ENCODE measurements at regions not wholly inside any gene's neighbourhood (a gene's known extent, or its start where the extent isn't known, plus 50 kb on each side); places are given as distances from the start of the nearest gene placed in this dataset.

- TF ChIP-seq CTCF (IDR thresholded peaks at IDR 0.05; ENCODE audit: control extremely low read depth in 1 of 3, insufficient read depth in 1 of 3, low read depth in 1 of 3, low read length in 3 of 3) (no peak), POLR2A (IDR thresholded peaks at IDR 0.05; ENCODE audit: control extremely low read depth in 1 of 2, low read depth in 2 of 2, low read length in 2 of 2) (no peak), GABPA (IDR thresholded peaks at IDR 0.05; ENCODE audit: borderline replicate concordance, insufficient read depth, low read length) (no peak), CBX5 (IDR thresholded peaks at IDR 0.05; ENCODE audit: low read depth, low read length) (no peak), PHF8 (conservative IDR thresholded peaks at IDR 0.05; ENCODE audit: low read depth, low read length) (no peak), POLR2AphosphoS5 (IDR thresholded peaks at IDR 0.05; ENCODE audit: low read depth, low read length) (no peak), JUND (IDR thresholded peaks at IDR 0.05; ENCODE audit: low read length) (no peak), TAF1 (IDR thresholded peaks at IDR 0.05; ENCODE audit: low read depth, low read length) (no peak), RAD21 (IDR thresholded peaks at IDR 0.05 in 1 of 2, conservative IDR thresholded peaks at IDR 0.05 in 1 of 2; ENCODE audit: low read depth in 2 of 2, low read length in 2 of 2) (no peak)
These were observed 912.4 kb upstream of the ATXN7L3B start for GRCh38 chr12:73625226-73625625.

All from H1 (cell line).